CD4-positive, alpha-beta T cell treated with Interleukin-2 at 100 ng/mL for 4 hours (primary cell): ENCODE measurements at regions not wholly inside any gene's neighbourhood (a gene's known extent, or its start where the extent isn't known, plus 50 kb on each side); places are given as distances from the start of the nearest gene placed in this dataset.
"Not testable (repeated sequence)": the region's sequence is repeated elsewhere in the genome, so short reads cannot be mapped to it uniquely, and the experiment has no call there.

Experiments
- DNase-seq: peaks from one replicate; pipeline ENCODE4 v3.0.0-alpha.2; 2020; ENCODE audit warnings: low spot score

GRCh38 chr3:194189243-194189791 lies 53.4 kb downstream of the HES1 start:
- DNase-seq: no peak

GRCh38 chr3:194191850-194192249 lies 55.9 kb downstream of the HES1 start:
- DNase-seq: not testable (repeated sequence)

GRCh38 chr3:194194051-194194756 lies 58.3 kb downstream of the HES1 start:
- no peak for DNase-seq

GRCh38 chr3:194194757-194195085 lies 58.8 kb downstream of the HES1 start:
- no peak for DNase-seq

- DNase-seq: no peak
Observed at GRCh38 chr3:194195611-194196010, 59.7 kb downstream of the HES1 start.

- DNase-seq: no peak
Observed at GRCh38 chr3:194196876-194197275, 60.9 kb downstream of the HES1 start.

- DNase-seq: no peak
Observed at GRCh38 chr3:194197396-194197960, 61.5 kb downstream of the HES1 start.

- no peak for DNase-seq
Observed at GRCh38 chr3:194197981-194198695, 62.2 kb downstream of the HES1 start.

GRCh38 chr3:194198938-194199337 lies 63.0 kb downstream of the HES1 start:
- no peak for DNase-seq

GRCh38 chr3:194200422-194201081 lies 64.6 kb downstream of the HES1 start:
- DNase-seq: no peak

- no peak for DNase-seq
Observed at GRCh38 chr3:194201953-194202666, 66.2 kb downstream of the HES1 start.

- peak; percentile 13 for DNase-seq
Observed at GRCh38 chr3:194203482-194204041, 67.6 kb downstream of the HES1 start.

- DNase-seq: no peak
Observed at GRCh38 chr3:194204042-194204987, 68.4 kb downstream of the HES1 start.

- no peak for DNase-seq
Observed at GRCh38 chr3:194205675-194206133, 69.8 kb downstream of the HES1 start.

GRCh38 chr3:194206320-194206719 lies 70.4 kb downstream of the HES1 start:
- DNase-seq: no peak

- DNase-seq: no peak
Observed at GRCh38 chr3:194208709-194209108, 72.8 kb downstream of the HES1 start.

GRCh38 chr3:194212161-194212844 lies 76.4 kb downstream of the HES1 start:
- DNase-seq: no peak

- DNase-seq: no peak
Observed at GRCh38 chr3:194212845-194213331, 76.9 kb downstream of the HES1 start.

- DNase-seq: no peak
Observed at GRCh38 chr3:194215392-194215791, 79.4 kb downstream of the HES1 start.
